Fibroblast of the aortic adventitia (primary cell): ENCODE measurements at regions not wholly inside any gene's neighbourhood (a gene's known extent, or its start where the extent isn't known, plus 50 kb on each side); places are given as distances from the start of the nearest gene placed in this dataset.

Experiments used
- DNase-seq: peaks from one replicate; pipeline ENCODE4 v3.0.0-alpha.2; 2010; ENCODE audit warnings: low read depth
- H3K4me3 ChIP-seq: 2 replicates; pipeline ENCODE4 v1.5.1; 2011; ENCODE audit warnings: low read depth, mild to moderate bottlenecking, control low read depth, low read length, moderate library complexity
- TF ChIP-seq, protein P1 (sequence below): IDR thresholded peaks from 2 replicates; pipeline ENCODE4 v1.5.1; 2011; ENCODE audit warnings: mild to moderate bottlenecking, low read length, control low read depth, inconsistent platforms; ENCODE audit not compliant: insufficient read depth

DNA sequence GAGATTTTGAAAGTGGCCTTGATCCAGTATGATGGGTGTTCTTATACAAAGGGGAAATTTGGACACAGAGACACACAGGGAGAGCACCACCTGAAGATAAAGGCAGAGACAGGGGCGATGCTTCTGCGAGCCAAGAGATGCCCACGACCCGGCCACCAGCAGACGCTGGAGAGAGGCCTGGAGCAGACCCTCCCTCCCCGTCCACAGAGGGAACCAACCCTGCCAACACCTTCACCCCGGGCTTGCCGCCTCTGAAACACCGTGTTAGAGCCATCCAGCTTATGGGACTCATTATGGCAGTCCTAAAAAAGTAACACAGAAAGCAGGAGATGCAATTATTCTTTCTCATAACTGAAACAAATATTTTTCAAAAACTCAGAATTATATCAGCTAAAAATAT lies 303.3 kb upstream of the SHH start:
- TF ChIP-seq, protein P1, sequence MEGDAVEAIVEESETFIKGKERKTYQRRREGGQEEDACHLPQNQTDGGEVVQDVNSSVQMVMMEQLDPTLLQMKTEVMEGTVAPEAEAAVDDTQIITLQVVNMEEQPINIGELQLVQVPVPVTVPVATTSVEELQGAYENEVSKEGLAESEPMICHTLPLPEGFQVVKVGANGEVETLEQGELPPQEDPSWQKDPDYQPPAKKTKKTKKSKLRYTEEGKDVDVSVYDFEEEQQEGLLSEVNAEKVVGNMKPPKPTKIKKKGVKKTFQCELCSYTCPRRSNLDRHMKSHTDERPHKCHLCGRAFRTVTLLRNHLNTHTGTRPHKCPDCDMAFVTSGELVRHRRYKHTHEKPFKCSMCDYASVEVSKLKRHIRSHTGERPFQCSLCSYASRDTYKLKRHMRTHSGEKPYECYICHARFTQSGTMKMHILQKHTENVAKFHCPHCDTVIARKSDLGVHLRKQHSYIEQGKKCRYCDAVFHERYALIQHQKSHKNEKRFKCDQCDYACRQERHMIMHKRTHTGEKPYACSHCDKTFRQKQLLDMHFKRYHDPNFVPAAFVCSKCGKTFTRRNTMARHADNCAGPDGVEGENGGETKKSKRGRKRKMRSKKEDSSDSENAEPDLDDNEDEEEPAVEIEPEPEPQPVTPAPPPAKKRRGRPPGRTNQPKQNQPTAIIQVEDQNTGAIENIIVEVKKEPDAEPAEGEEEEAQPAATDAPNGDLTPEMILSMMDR: no peak
- no peak overlapping the region for H3K4me3 ChIP-seq
- no peak for DNase-seq

- H3K4me3 ChIP-seq: no peak overlapping the region
- no peak for DNase-seq
- TF ChIP-seq, protein P1: no peak
Observed at GRCh38 chr7:156113731-156114130, 301.5 kb upstream of the SHH start.

- TF ChIP-seq, protein P1: no peak
- no peak for DNase-seq
- H3K4me3 ChIP-seq: no peak overlapping the region
Observed at GRCh38 chr7:156109988-156110387, 297.7 kb upstream of the SHH start.

- DNase-seq: no peak
- TF ChIP-seq, protein P1: no peak
- no peak overlapping the region for H3K4me3 ChIP-seq
Observed at GRCh38 chr7:156109076-156109475, 296.8 kb upstream of the SHH start.

- H3K4me3 ChIP-seq: no peak overlapping the region
- TF ChIP-seq, protein P1: no peak
- no peak for DNase-seq
Observed at GRCh38 chr7:156107957-156108356, 295.7 kb upstream of the SHH start.

DNA sequence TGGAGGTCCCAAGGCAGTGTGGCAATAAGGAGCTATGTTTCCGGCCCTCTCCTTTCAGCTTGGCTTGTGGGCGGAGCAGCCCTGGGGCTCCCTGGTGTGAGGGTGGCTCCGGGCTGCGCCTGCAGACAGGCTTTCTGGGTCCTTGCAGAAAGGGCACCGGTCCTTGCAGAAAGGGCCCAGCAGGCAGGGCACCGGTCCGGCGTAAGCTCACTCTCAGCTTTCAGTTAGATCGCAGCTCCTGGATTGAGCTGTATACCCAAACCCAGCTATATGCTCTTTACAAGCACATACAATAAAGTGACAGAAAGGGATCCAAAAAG lies 293.8 kb upstream of the SHH start:
- H3K4me3 ChIP-seq: no peak overlapping the region
- no peak for DNase-seq
- TF ChIP-seq, protein P1: no peak

DNA sequence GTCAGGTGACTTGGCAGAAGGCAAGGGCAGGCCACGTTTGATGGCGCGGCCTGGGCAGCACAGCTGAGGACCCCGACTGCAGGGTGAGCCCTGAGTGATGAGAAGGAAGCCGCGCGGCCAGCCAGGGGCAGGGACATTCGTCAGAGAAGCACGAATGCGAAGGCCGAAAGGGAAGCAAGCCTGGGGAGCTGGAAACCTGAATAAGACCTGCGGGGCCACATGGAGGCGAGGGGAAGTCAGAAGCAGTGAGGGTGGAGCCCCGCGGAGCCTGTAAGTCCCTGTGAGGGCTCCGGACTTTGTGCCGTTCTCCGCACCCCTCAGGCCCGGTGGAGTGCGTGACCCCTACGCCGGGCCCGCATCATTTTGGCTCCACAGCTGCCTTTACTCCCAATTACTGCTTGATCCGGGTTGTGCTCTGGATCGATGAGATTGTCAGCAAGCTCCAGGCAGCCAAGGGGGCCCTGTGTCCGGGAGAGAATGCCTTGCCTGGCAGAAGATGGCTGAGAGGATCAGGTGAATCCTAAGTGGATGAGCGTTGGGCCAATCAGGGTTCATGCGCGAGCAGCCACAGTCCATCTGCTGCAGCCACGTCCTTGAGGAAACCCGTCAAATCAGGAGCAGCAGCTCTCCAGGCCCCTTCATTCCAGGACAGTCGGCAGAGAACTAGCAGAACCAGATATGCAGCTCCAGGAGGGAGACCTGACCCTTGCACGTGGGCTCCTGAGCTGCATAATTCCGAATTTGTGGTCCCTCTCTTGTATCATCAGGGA lies 293.3 kb upstream of the SHH start:
- TF ChIP-seq, protein P1: no peak
- H3K4me3 ChIP-seq: no peak overlapping the region
- no peak for DNase-seq
